SK-N-SH (cell line): ENCODE measurements at regions not wholly inside any gene's neighbourhood (a gene's known extent, or its start where the extent isn't known, plus 50 kb on each side); places are given as distances from the start of the nearest gene placed in this dataset.

Experiments used
- CTCF ChIA-PET: fragments of 300-600, 350-600 bp; formaldehyde crosslinking; extraction: SDS; loops from one replicate; lab custom pipeline; 2021; lab: Yijun Ruan, JAX
- POLR2A ChIA-PET: fragments of 350-600 bp; sonication (Branson Sonifier 250); formaldehyde crosslinking; extraction: SDS; loops from one replicate; lab custom pipeline; 2020; ENCODE audit warnings: antibody characterized with exemption, inconsistent platforms; lab: Yijun Ruan, JAX
- DNase-seq: peaks from one replicate; pipeline ENCODE4 v3.0.0; 2012
- H2AFZ ChIP-seq: fragments of 200-600 bp; sonication (generic); 2 replicates; pipeline ENCODE4 v1.8.1; 2016; ENCODE audit warnings: antibody characterized with exemption, mild to moderate bottlenecking, low read depth
- H3F3A ChIP-seq: fragments of 200-600 bp; sonication (generic); replicated peaks from 2 replicates; pipeline ENCODE3; 2016; ENCODE audit warnings: antibody characterized with exemption, mild to moderate bottlenecking; ENCODE audit not compliant: insufficient read depth
- H3K27ac ChIP-seq, 2 experiments: fragments of 200-500 bp in 1 of 2; fragments of 200-600 bp in 1 of 2; sonication (Bioruptor generic) in 1 of 2; sonication (generic), shearing (Covaris generic) in 1 of 2; 2 replicates each; pipeline versions ENCODE4 v1.5.1 to v1.6.1; 2014 to 2016; ENCODE audit warnings: low read depth in 2 of 2, inconsistent platforms in 1 of 2, low read length in 1 of 2, mild to moderate bottlenecking in 1 of 2, mixed read lengths in 1 of 2
- H3K27me3 ChIP-seq: fragments of 200-600 bp; sonication (generic), shearing (Covaris generic); 2 replicates; pipeline ENCODE4 v1.6.1; 2016; ENCODE audit warnings: mixed run types; ENCODE audit not compliant: insufficient read depth
- H3K36me3 ChIP-seq, 2 experiments: fragments of 200-500 bp in 1 of 2; fragments of 200-600 bp in 1 of 2; sonication (Bioruptor generic) in 1 of 2; sonication (generic) in 1 of 2; replicated peaks in 1 of 2; 2 replicates each; pipeline versions ENCODE3 to v1.5.1; 2014 to 2016; ENCODE audit warnings: low read length in 1 of 2, mild to moderate bottlenecking in 1 of 2; ENCODE audit not compliant: insufficient read depth in 2 of 2, control insufficient read depth in 1 of 2
- H3K4me1 ChIP-seq, 2 experiments: fragments of 200-500 bp in 1 of 2; fragments of 200-600 bp in 1 of 2; sonication (Bioruptor generic) in 1 of 2; sonication (generic), shearing (Covaris generic) in 1 of 2; 2 replicates each; pipeline versions ENCODE4 v1.5.1 to v1.6.1; 2014 to 2016; ENCODE audit warnings: low read depth in 1 of 2, low read length in 1 of 2, mixed run types in 1 of 2; ENCODE audit not compliant: insufficient read depth in 2 of 2, control insufficient read depth in 1 of 2
- H3K4me2 ChIP-seq: fragments of 200-600 bp; sonication (generic), shearing (Covaris generic); 2 replicates; pipeline ENCODE4 v1.6.1; 2017; ENCODE audit warnings: mixed run types
- H3K4me3 ChIP-seq, 2 experiments: fragments of 200-500 bp in 1 of 2; fragments of 200-600 bp in 1 of 2; sonication (Bioruptor generic) in 1 of 2; sonication (generic), shearing (Covaris generic) in 1 of 2; 2 replicates each; pipeline versions ENCODE4 v1.5.1 to v1.8.1; 2014 to 2016; ENCODE audit warnings: low read depth in 2 of 2, inconsistent platforms in 1 of 2, low read length in 1 of 2, mild to moderate bottlenecking in 1 of 2, mixed read lengths in 1 of 2, moderate library complexity in 1 of 2
- H3K79me2 ChIP-seq: fragments of 200-600 bp; sonication (generic); 2 replicates; pipeline ENCODE4 v1.8.1; 2017; ENCODE audit warnings: mild to moderate bottlenecking; ENCODE audit not compliant: insufficient read depth
- H3K9ac ChIP-seq: fragments of 200-600 bp; sonication (generic); 2 replicates; pipeline ENCODE4 v1.6.1; 2017; ENCODE audit warnings: mixed run types
- H3K9me2 ChIP-seq: fragments of 200-600 bp; sonication (generic); 2 replicates; pipeline ENCODE4 v1.6.1; 2017; ENCODE audit warnings: mixed run types
- H3K9me3 ChIP-seq: fragments of 200-600 bp; sonication (generic); 2 replicates; pipeline ENCODE4 v1.6.1; 2017; ENCODE audit warnings: mixed run types, mild to moderate bottlenecking, moderate library complexity
- H4K20me1 ChIP-seq: fragments of 200-600 bp; sonication (generic); 2 replicates; pipeline ENCODE4 v1.6.1; 2017; ENCODE audit warnings: mild to moderate bottlenecking, mixed run types; ENCODE audit not compliant: insufficient read depth
- ELF1 ChIP-seq: IDR thresholded peaks from 2 replicates; pipeline ENCODE4 v1.4.0; 2012
- FOSL2 ChIP-seq: IDR thresholded peaks from 2 replicates; pipeline ENCODE4 v1.4.0; 2012; ENCODE audit warnings: low read depth, mild to moderate bottlenecking, moderate library complexity, borderline replicate concordance
- FOXJ3 ChIP-seq: sonication (generic); formaldehyde crosslinking; IDR thresholded peaks from 2 replicates; pipeline ENCODE4 v1.5.1; 2020; ENCODE audit warnings: mild to moderate bottlenecking, missing genetic modification reagents
- FOXM1 ChIP-seq: IDR thresholded peaks from 2 replicates; pipeline ENCODE4 v1.4.0; 2012; ENCODE audit warnings: low read depth, mild to moderate bottlenecking
- GATA2 ChIP-seq: sonication (generic); formaldehyde crosslinking; IDR thresholded peaks from 2 replicates; pipeline ENCODE4 v1.5.0; 2020; ENCODE audit warnings: mild to moderate bottlenecking, missing genetic modification reagents
- MXI1 ChIP-seq: IDR thresholded peaks from 2 replicates; pipeline ENCODE4 v1.6.1; 2012; ENCODE audit warnings: mild to moderate bottlenecking, low read depth, low read length, improper control_type of control experiment
- NRF1 ChIP-seq: IDR thresholded peaks from 2 replicates; pipeline ENCODE4 v1.6.1; 2012; ENCODE audit warnings: low read depth, mild to moderate bottlenecking, low read length
- POLR2AphosphoS5 ChIP-seq: IDR thresholded peaks from 2 replicates; pipeline ENCODE4 v1.6.1; 2012; ENCODE audit warnings: low read depth, low read length
- RFX5 ChIP-seq: IDR thresholded peaks from 2 replicates; pipeline ENCODE4 v1.6.1; 2012; ENCODE audit warnings: mild to moderate bottlenecking, improper control_type of control experiment, low read length
- RXRA ChIP-seq: IDR thresholded peaks from 2 replicates; pipeline ENCODE4 v1.4.0; 2012; ENCODE audit warnings: low read depth, mild to moderate bottlenecking, borderline replicate concordance
- TCF12 ChIP-seq: IDR thresholded peaks from 2 replicates; pipeline ENCODE4 v1.4.0; 2012
- WGBS: methylation state at CpG from one replicate; pipeline ENCODE4 v1.1.6; 2017; ENCODE audit warnings: low lambda C conversion rate; 5-methylcytosine and 5-hydroxymethylcytosine counted together
- TF ChIP-seq, protein P1 (sequence below): IDR thresholded peaks from 2 replicates; pipeline ENCODE4 v1.4.0; 2012; ENCODE audit warnings: low read depth
- TF ChIP-seq, protein P2 (sequence below): IDR thresholded peaks from 2 replicates; pipeline ENCODE4 v1.4.0; 2012; ENCODE audit warnings: low read depth, borderline replicate concordance
- TF ChIP-seq, protein P3 (sequence below): IDR thresholded peaks from 2 replicates; pipeline ENCODE4 v1.6.1; 2012; ENCODE audit warnings: mild to moderate bottlenecking, low read depth, low read length, moderate library complexity

DNA sequence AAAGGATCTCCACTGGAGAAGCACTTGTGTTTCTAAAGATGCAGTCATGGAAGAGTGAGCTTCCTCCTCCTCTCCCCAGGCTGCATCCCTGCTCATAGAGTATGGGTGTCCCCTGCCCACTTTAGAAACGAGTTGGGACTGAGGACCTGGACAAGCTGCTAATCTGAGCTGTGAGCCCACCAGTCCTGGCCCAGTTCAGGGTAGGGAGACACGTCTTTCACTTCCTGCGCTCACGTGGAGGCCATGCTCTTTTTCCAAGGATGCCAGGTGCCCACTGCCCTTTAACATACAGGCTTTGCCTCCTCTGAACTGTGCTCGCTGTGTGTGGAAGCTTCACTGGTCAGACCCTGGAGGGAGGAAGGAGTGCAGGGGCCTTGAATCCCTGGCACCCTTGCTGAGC is 316.3 kb downstream of the UACA start:
- ChIA-PET CTCF (interaction anchor here (0.8 kb wide), 1 partner anchor 13 kb away, joined by 7 read pairs; no protein-coding TSS in a partner anchor), POLR2A (no interaction called here)
- Histone ChIP-seq H3K4me2 (no peak overlapping the region), H3K4me3 (no peak overlapping the region), H4K20me1 (no peaks in the 10 kb centered on the region), H3F3A (no peaks in the 10 kb centered on the region), H3K79me2 (no peaks in the 10 kb centered on the region), H2AFZ (no peak overlapping the region), H3K27me3 (peaks cover 25% of the 10 kb centered on the region; the same call in 1 of the 2 replicates), H3K27ac (no peak overlapping the region), H3K9me2 (no peaks in the 10 kb centered on the region), H3K9me3 (no peaks in the 10 kb centered on the region), H3K36me3 (no peaks in the 10 kb centered on the region), H3K9ac (no peak overlapping the region), H3K4me1 (peaks cover 0 to 22% of the 10 kb centered on the region in 2 experiments; a peak in 2 of 4 replicates)
- no peak for DNase-seq
- 62% methylated on average over 5 of the region's 5 CpGs for WGBS
- TF ChIP-seq POLR2AphosphoS5 (no peak), MXI1 (no peak), TCF12 (no peak), FOXM1 (no peak), RXRA (no peak), RFX5 (no peak), ELF1 (no peak), NRF1 (no peak), GATA2 (CRISPR knock-in tag) (no peak)
- TF ChIP-seq, protein P1, sequence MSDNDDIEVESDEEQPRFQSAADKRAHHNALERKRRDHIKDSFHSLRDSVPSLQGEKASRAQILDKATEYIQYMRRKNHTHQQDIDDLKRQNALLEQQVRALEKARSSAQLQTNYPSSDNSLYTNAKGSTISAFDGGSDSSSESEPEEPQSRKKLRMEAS = no peak
- TF ChIP-seq, protein P2, sequence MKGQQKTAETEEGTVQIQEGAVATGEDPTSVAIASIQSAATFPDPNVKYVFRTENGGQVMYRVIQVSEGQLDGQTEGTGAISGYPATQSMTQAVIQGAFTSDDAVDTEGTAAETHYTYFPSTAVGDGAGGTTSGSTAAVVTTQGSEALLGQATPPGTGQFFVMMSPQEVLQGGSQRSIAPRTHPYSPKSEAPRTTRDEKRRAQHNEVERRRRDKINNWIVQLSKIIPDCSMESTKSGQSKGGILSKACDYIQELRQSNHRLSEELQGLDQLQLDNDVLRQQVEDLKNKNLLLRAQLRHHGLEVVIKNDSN = no peak
- TF ChIP-seq, protein P3, sequence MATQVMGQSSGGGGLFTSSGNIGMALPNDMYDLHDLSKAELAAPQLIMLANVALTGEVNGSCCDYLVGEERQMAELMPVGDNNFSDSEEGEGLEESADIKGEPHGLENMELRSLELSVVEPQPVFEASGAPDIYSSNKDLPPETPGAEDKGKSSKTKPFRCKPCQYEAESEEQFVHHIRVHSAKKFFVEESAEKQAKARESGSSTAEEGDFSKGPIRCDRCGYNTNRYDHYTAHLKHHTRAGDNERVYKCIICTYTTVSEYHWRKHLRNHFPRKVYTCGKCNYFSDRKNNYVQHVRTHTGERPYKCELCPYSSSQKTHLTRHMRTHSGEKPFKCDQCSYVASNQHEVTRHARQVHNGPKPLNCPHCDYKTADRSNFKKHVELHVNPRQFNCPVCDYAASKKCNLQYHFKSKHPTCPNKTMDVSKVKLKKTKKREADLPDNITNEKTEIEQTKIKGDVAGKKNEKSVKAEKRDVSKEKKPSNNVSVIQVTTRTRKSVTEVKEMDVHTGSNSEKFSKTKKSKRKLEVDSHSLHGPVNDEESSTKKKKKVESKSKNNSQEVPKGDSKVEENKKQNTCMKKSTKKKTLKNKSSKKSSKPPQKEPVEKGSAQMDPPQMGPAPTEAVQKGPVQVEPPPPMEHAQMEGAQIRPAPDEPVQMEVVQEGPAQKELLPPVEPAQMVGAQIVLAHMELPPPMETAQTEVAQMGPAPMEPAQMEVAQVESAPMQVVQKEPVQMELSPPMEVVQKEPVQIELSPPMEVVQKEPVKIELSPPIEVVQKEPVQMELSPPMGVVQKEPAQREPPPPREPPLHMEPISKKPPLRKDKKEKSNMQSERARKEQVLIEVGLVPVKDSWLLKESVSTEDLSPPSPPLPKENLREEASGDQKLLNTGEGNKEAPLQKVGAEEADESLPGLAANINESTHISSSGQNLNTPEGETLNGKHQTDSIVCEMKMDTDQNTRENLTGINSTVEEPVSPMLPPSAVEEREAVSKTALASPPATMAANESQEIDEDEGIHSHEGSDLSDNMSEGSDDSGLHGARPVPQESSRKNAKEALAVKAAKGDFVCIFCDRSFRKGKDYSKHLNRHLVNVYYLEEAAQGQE = no peak

DNA sequence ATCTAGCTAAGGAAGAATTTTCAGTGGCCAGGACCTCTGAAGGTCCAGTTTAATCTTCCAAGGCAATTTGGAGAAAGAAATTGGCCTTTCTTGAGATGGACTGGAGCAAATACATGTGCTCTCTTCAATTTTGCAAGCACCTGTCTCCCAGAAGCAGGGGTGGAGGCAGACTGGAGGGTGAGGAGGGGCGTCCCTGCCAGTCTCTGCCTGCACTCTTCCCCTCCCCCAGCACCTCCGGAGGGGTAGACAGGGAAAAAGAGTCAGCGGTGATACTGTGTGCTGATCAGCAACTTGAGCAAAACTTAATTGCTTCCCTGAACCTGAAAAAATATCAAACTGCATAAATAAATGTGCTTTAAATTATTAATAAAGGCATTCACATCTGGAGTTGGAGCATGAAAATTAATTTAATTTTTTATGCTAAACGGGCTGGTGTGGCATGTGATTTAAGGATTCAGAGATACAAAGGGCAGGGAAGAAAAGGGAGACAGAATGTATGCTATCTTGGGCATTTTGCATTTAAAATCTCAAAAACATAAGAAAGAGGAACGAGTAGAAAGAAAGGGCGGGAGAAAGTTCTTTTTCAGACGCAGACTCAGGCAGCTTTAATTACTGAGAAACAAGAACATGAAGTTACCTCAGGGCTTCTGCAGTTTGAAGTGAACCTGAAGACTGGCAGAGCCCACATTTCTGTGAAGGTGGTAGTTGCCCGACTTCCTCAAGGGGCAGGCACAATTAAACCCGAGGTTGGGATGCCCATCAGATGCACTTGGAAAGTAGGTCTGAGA is 319.7 kb downstream of the UACA start:
- 66% methylated on average over 9 of the region's 9 CpGs for whole genome bisulfite sequencing

More for the DNA sequence above, 319.7 kb downstream of the UACA start:
- no peaks in the 10 kb centered on the region for H3K79me2 ChIP-seq
- no peak overlapping the region for H3K9ac ChIP-seq
- H3K4me1 ChIP-seq = peaks cover 0 to 30% of the 10 kb centered on the region in 2 experiments; a peak in 2 of 4 replicates
- H3K4me3 ChIP-seq = no peak overlapping the region
- H3K36me3 ChIP-seq = no peaks in the 10 kb centered on the region
- POLR2A ChIA-PET = no interaction called here
- H2AFZ ChIP-seq = no peak overlapping the region
- DNase-seq = no peak
- H3K27me3 ChIP-seq = peaks cover 25% of the 10 kb centered on the region; the same call in 1 of the 2 replicates
- CTCF ChIA-PET = interaction anchor here (1.2 to 1.5 kb wide), 3 partner anchors 10 to 23 kb away, joined by 3 to 4 read pairs (median 4); no protein-coding TSS in a partner anchor
- no peaks in the 10 kb centered on the region for H3K9me3 ChIP-seq
- no peak overlapping the region for H3K27ac ChIP-seq
- no peaks in the 10 kb centered on the region for H3K9me2 ChIP-seq
- H4K20me1 ChIP-seq = no peaks in the 10 kb centered on the region
- no peak for TF ChIP-seq RXRA
- no peak for TF ChIP-seq FOXJ3 (CRISPR knock-in tag)
- TF ChIP-seq FOSL2 = no peak
- H3F3A ChIP-seq = no peaks in the 10 kb centered on the region
- no peak overlapping the region for H3K4me2 ChIP-seq
